ENCODE measurements at regions not wholly inside any gene's neighbourhood (a gene's known extent, or its start where the extent isn't known, plus 50 kb on each side); places are given as distances from the start of the nearest gene placed in this dataset.
"Not testable (repeated sequence)": the region's sequence is repeated elsewhere in the genome, so short reads cannot be mapped to it uniquely, and the experiment has no call there.

DNA sequence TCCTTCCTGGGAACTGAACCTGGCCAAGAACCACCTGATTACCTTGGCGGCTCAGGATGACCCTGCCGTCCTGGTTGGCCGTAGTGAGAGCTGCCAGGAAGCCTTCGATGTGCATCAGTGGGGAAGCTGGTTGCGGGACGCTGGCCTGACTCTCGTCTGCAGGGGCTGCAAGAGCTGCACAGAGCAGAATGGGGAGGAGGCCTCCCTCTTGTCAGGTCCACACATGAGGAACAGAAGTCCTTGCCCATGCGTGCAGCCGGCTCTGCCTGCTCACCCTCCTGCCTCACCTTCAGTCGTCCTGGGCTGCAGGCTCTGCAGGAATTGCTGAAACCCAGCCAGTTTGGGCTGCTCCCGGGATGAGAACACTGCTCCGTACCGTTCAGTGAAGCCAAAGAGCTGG is 182.3 kb downstream of the KLRB1 start:
- not testable (repeated sequence) for H3K4me3 Mint-ChIP-seq; H3K4me1 ChIP-seq (ENCODE audit: insufficient read depth, low read length); H2BK15ac ChIP-seq (ENCODE audit: low read depth, low read length); H3K4me2 ChIP-seq (ENCODE audit: insufficient read depth, insufficient read length, low read length); H3K4me1 Mint-ChIP-seq; H3K27me3 ChIP-seq (ENCODE audit: insufficient read depth, low read length); H2AFZ ChIP-seq (ENCODE audit: low read length); H3K23ac ChIP-seq (ENCODE audit: insufficient read length, low read depth, low read length); H3K18ac ChIP-seq (ENCODE audit: insufficient read length, low read depth, low read length); H3K56ac ChIP-seq (ENCODE audit: insufficient read length, low read depth, low read length); H3K9me3 ChIP-seq (ENCODE audit: control insufficient read depth, low read depth, low read length); H2AK5ac ChIP-seq (ENCODE audit: insufficient read length, low read length); DNase-seq; H2BK20ac ChIP-seq (ENCODE audit: low read depth, low read length, poor library complexity, severe bottlenecking); H3K23me2 ChIP-seq (ENCODE audit: insufficient read length, low read depth, low read length, poor library complexity, severe bottlenecking); H3K14ac ChIP-seq (ENCODE audit: insufficient read depth, low read length); H3K79me1 ChIP-seq (ENCODE audit: insufficient read depth, low read depth, low read length, poor library complexity, severe bottlenecking); H4K8ac ChIP-seq (replicated peaks; ENCODE audit: insufficient read length, low read depth, low read length); H4K5ac ChIP-seq (ENCODE audit: insufficient read length, low read depth, low read length); H3K9me3 Mint-ChIP-seq; H2BK12ac ChIP-seq (ENCODE audit: insufficient read length, low read depth, low read length); H4K20me1 ChIP-seq (ENCODE audit: control insufficient read depth, insufficient read depth, insufficient read length); H2BK120ac ChIP-seq (ENCODE audit: low read depth, low read length, poor library complexity, severe bottlenecking); H3T11ph ChIP-seq (ENCODE audit: low read length); H3K79me2 ChIP-seq (ENCODE audit: insufficient read depth, low read length); H4K91ac ChIP-seq (ENCODE audit: insufficient read length, low read depth, low read length); H3K27ac Mint-ChIP-seq; H3K9ac ChIP-seq (ENCODE audit: extremely low read depth, insufficient read length, low read length); H3K4ac ChIP-seq (ENCODE audit: low read depth, low read length); H3K27ac ChIP-seq (ENCODE audit: insufficient read length, low read depth, low read length); H3K27me3 Mint-ChIP-seq (ENCODE audit: low read depth); H2BK5ac ChIP-seq (ENCODE audit: insufficient read length, low read length)
- WGBS (ENCODE audit: extremely low coverage, insufficient read length, low lambda C conversion rate), result no CpG with 5 or more reads among the region's 13 CpGs
- H3K36me3 Mint-ChIP-seq (ENCODE audit: insufficient read depth in 1 of 3, low read depth in 3 of 3), result peaks cover 9 to 28% (median 18%) of the 10 kb centered on the region in 3 experiments; a peak in 6 of 7 replicates

DNA sequence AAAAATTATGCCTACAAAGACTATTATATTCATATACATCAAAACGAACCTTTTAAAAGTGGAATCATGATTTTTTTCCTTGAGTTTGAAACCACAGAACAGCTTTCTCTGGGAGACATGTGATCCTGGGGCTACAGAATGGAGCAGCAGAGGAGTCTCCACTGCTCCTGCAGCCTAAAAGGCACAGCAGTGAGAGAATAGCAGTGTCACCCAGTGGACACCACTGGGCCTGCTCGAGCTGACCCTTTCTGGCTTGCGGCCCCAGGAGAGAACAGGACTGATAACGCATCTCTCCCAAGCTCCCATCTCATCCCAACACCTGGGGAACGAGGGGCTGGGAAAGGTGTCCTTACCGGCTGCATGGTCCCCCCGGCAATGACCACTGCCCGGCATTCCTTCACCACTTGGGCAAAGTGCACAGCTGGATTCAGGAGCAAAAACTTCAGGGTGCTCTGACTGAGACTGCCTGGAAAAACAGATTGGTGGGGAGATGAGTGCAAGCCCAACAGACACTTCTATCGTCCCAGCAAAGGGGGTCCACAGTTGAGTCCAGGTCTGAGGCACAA is 183.5 kb downstream of the KLRB1 start:
- not testable (repeated sequence) for H2BK12ac ChIP-seq (ENCODE audit: insufficient read length, low read depth, low read length); H3K56ac ChIP-seq (ENCODE audit: insufficient read length, low read depth, low read length); H3K4me1 ChIP-seq (ENCODE audit: insufficient read depth, low read length); H2BK5ac ChIP-seq (ENCODE audit: insufficient read length, low read length); H4K5ac ChIP-seq (ENCODE audit: insufficient read length, low read depth, low read length); H3K18ac ChIP-seq (ENCODE audit: insufficient read length, low read depth, low read length); H3K9ac ChIP-seq (ENCODE audit: extremely low read depth, insufficient read length, low read length); DNase-seq; H3K27me3 ChIP-seq (ENCODE audit: insufficient read depth, low read length); H2BK20ac ChIP-seq (ENCODE audit: low read depth, low read length, poor library complexity, severe bottlenecking); H3K79me2 ChIP-seq (ENCODE audit: insufficient read depth, low read length); H3K27me3 Mint-ChIP-seq (ENCODE audit: low read depth); H3K4me1 Mint-ChIP-seq; H4K20me1 ChIP-seq (ENCODE audit: control insufficient read depth, insufficient read depth, insufficient read length); H2BK120ac ChIP-seq (ENCODE audit: low read depth, low read length, poor library complexity, severe bottlenecking); H3K23me2 ChIP-seq (ENCODE audit: insufficient read length, low read depth, low read length, poor library complexity, severe bottlenecking); H4K8ac ChIP-seq (replicated peaks; ENCODE audit: insufficient read length, low read depth, low read length); H3K4me2 ChIP-seq (ENCODE audit: insufficient read depth, insufficient read length, low read length); H2BK15ac ChIP-seq (ENCODE audit: low read depth, low read length); H4K91ac ChIP-seq (ENCODE audit: insufficient read length, low read depth, low read length); H3K9me3 ChIP-seq (ENCODE audit: control insufficient read depth, low read depth, low read length); H2AK5ac ChIP-seq (ENCODE audit: insufficient read length, low read length); H3K9me3 Mint-ChIP-seq; H3K79me1 ChIP-seq (ENCODE audit: insufficient read depth, low read depth, low read length, poor library complexity, severe bottlenecking); H3K4ac ChIP-seq (ENCODE audit: low read depth, low read length); H3T11ph ChIP-seq (ENCODE audit: low read length); H3K27ac Mint-ChIP-seq; H3K27ac ChIP-seq (ENCODE audit: insufficient read length, low read depth, low read length); H3K14ac ChIP-seq (ENCODE audit: insufficient read depth, low read length); H3K4me3 Mint-ChIP-seq; H3K23ac ChIP-seq (ENCODE audit: insufficient read length, low read depth, low read length); H2AFZ ChIP-seq (ENCODE audit: low read length)
- peaks cover 7 to 31% (median 14%) of the 10 kb centered on the region in 3 experiments; a peak in 5 of 7 replicates for H3K36me3 Mint-ChIP-seq (ENCODE audit: insufficient read depth in 1 of 3, low read depth in 3 of 3)
- no CpG with 5 or more reads among the region's 9 CpGs for WGBS (ENCODE audit: extremely low coverage, insufficient read length, low lambda C conversion rate)

Measured in H9 (cell line).